ENCODE measurements at regions not wholly inside any gene's neighbourhood (a gene's known extent, or its start where the extent isn't known, plus 50 kb on each side); places are given as distances from the start of the nearest gene placed in this dataset.

- TF ChIP-seq EZH2 (IDR thresholded peaks at IDR 0.05; ENCODE audit: insufficient read depth, low read length): no peak
- TF ChIP-seq, protein P1, sequence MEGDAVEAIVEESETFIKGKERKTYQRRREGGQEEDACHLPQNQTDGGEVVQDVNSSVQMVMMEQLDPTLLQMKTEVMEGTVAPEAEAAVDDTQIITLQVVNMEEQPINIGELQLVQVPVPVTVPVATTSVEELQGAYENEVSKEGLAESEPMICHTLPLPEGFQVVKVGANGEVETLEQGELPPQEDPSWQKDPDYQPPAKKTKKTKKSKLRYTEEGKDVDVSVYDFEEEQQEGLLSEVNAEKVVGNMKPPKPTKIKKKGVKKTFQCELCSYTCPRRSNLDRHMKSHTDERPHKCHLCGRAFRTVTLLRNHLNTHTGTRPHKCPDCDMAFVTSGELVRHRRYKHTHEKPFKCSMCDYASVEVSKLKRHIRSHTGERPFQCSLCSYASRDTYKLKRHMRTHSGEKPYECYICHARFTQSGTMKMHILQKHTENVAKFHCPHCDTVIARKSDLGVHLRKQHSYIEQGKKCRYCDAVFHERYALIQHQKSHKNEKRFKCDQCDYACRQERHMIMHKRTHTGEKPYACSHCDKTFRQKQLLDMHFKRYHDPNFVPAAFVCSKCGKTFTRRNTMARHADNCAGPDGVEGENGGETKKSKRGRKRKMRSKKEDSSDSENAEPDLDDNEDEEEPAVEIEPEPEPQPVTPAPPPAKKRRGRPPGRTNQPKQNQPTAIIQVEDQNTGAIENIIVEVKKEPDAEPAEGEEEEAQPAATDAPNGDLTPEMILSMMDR (IDR thresholded peaks at IDR 0.05; ENCODE audit: insufficient read depth, low read depth, low read length): no peak
Observed at GRCh38 chr10:4749271-4749574, 76.8 kb upstream of the AKR1E2 start.
